Left ventricle myocardium superior (tissue), 1 donor: ENCODE measurements at regions not wholly inside any gene's neighbourhood (a gene's known extent, or its start where the extent isn't known, plus 50 kb on each side); places are given as distances from the start of the nearest gene placed in this dataset.

ENCODE experiments used
- ATAC-seq: fragments of 200-7000 bp; cut with Tn5 transposase; one replicate; pipeline ENCODE4 v1.9.1; 2020; ENCODE audit warnings: mild to moderate bottlenecking, moderate library complexity
- DNase-seq: peaks from one replicate; pipeline ENCODE4 v3.0.0-alpha.2; 2020
- intact Hi-C: fragments of 100-400 bp; cut with micrococcal nuclease; formaldehyde crosslinking; loops from one replicate; pipeline ENCODE4 v1.11.0; 2022
- donor health status: DM: no; HTN: yes; CAD: no; lungs with severe emphysema.

DNA sequence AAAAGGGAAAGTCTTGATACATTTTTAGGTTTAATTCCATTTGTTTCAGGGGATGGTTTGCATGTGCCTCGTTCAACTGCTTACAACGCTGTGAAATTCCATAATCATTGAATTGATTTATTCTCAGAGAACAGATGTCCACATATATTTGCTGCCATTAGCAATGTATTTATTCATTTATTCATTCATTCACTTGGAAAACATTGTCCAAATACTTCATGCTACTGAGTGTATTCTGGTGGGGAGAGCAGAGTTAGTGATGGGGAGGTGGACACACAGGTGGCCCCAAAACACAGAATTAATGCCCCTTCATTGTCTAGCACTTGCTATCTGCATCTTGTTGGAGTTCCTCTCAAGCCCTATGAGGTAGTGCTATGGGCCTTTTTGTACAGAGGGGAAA lies 141.2 kb upstream of the PARP11 start:
- DNase-seq = no peak
- ATAC-seq = no peak
- intact Hi-C loops = no loop called here

GRCh38 chr12:4012977-4013968 lies 140.1 kb upstream of the PARP11 start:
- DNase-seq (no peak), ATAC-seq (no peak)
- intact Hi-C loops = no loop called here

- intact Hi-C loops = no loop called here
- ATAC-seq (no peak), DNase-seq (no peak)
Observed at GRCh38 chr12:4012073-4012472, 138.9 kb upstream of the PARP11 start.

- intact Hi-C loops = no loop called here
- no peak for ATAC-seq
- no peak for DNase-seq
Observed at GRCh38 chr12:4011597-4011996, 138.4 kb upstream of the PARP11 start.

GRCh38 chr12:4009979-4010704 lies 136.9 kb upstream of the PARP11 start:
- DNase-seq (no peak), ATAC-seq (no peak)
- intact Hi-C loops = no loop called here

GRCh38 chr12:4006743-4007142 lies 133.5 kb upstream of the PARP11 start:
- intact Hi-C loops = no loop called here
- ATAC-seq = no peak
- DNase-seq = no peak

GRCh38 chr12:4005851-4006430 lies 132.7 kb upstream of the PARP11 start:
- intact Hi-C loops = no loop called here
- ATAC-seq = no peak

DNA sequence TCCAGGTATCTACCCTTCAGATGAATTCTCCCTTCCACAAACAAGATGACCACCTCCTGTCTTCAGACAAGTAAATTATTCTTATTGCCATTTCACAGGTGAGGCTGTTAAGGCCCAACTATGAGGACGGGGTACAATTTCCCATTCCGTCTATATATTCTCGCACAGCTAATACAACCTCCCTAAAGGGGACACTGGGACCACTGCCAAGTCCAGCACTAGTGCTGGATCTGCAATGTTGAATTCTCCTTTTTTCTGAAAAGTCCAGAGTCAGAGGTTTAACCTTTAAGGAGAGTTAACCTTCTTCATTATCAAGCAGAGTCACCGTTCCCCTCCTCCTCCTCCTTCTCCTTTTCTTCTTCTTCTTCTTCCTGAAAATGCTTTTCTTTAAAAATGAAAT lies 130.4 kb upstream of the PARP11 start:
- intact Hi-C loops = no loop called here

More at GRCh38 chr12:4005851-4006430, 132.7 kb upstream of the PARP11 start:
- no peak for DNase-seq

DNA sequence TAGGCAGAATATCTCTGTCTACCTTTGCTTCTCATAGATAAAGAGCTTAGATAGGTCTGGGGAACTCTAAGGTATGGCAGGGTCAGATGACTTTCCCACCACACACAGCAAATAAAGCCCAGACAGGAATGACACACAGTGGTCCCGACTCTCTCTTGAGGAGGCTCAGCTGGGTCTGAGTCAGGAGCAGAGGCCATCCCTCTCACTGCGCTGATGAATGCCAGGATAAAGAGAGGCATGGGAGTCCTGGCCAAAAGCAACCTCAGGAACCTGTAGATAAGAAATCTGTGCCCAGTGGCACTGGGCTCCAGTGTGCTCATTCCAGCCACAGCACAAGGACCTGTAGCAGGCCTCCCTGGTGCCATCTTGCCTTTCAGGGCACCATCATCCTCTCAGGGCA lies 129.4 kb upstream of the PARP11 start:
- intact Hi-C loops = no loop called here
- no peak for DNase-seq
- ATAC-seq = no peak

More for the DNA sequence above, 130.4 kb upstream of the PARP11 start:
- ATAC-seq (no peak), DNase-seq (no peak)

DNA sequence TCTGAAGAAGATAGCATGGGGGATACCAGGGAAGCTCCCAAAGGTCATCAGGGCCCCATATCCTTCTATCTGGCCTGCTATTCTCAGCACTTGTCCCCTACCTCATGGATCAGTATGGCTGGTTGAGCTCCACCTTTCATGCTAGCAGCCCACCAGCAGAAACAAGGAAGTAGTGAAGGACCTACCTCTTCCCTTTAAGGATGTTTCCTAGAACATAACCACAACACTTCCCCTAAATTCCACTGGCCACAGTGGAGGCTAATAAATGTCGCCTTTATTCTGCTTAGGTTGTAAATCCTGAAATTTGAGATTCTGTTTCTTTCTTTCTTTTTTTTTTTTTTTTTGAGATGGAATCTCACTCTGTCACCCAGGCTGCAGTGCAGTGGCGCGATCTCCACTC lies 128.6 kb upstream of the PARP11 start:
- no peak for DNase-seq
- no peak for ATAC-seq
- intact Hi-C loops = no loop called here

- intact Hi-C loops = no loop called here
- ATAC-seq (no peak), DNase-seq (no peak)
Observed at GRCh38 chr12:4001031-4001430, 127.8 kb upstream of the PARP11 start.

- DNase-seq (no peak), ATAC-seq (no peak)
- intact Hi-C loops = no loop called here
Observed at GRCh38 chr12:3999904-4000303, 126.7 kb upstream of the PARP11 start.

GRCh38 chr12:3998968-3999792 lies 126.0 kb upstream of the PARP11 start:
- no peak for DNase-seq
- intact Hi-C loops = no loop called here
- ATAC-seq = peak; percentile 37

GRCh38 chr12:3998397-3998796 lies 125.2 kb upstream of the PARP11 start:
- DNase-seq = no peak
- intact Hi-C loops = no loop called here
- ATAC-seq = no peak

DNA sequence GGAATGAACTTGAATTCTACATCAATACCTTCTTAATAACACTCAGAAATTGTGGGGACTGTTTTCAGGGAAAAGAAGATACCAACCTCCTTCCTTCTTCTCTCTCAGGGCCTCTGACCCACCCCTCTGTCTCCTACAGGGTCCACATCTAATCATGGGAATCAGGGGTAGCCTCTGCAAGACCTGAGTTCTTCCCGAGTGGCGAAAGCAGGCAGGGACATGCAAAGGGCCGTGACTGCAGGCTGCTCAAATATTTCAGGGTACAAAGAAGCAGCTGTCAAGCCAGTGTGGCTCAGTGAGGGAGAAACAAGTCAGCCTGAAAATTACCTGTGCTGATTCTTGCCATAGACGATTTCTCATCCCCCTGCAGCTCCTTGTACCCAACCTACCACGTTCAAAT lies 123.1 kb upstream of the PARP11 start:
- DNase-seq (no peak), ATAC-seq (no peak)
- intact Hi-C loops = no loop called here

DNA sequence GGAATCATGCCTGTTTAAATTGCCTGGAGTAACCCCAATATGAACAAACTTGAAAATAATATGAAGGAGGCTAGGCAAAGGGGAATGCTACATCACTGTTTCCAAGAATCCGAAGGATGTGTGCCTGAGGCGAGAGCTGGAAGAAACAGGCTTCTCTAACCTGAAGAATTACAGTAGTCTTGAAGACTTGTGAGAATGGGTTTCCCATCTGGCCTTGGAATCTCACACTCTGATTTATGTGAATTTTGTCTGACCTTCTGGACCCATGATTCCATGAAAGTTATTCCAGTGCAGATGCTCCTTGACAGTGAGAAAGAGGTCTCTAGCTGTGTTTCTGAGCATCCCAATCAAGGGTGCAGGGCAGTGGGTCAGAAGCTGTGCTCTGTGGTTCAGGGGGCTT lies 122.1 kb upstream of the PARP11 start:
- DNase-seq (no peak), ATAC-seq (no peak)
- intact Hi-C loops = no loop called here

DNA sequence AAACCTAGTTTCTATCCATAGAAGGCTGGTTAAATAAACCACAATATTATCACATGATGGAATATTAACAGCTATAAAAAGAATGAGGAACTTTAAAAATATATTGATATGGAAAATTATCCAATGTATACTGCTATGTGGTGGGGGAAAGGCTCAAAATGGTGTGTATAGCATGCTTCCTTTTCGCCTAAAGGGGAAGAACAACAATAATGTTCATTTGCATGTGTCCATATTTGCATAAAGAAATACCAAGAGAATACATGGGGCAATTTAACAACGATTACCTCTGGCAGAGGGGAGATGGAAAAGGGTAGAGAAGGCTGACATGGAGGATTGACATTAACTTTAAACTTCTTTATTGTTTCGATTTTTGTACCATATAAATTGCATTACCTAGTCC lies 121.3 kb upstream of the PARP11 start:
- DNase-seq = no peak
- ATAC-seq = no peak
- intact Hi-C loops = no loop called here

DNA sequence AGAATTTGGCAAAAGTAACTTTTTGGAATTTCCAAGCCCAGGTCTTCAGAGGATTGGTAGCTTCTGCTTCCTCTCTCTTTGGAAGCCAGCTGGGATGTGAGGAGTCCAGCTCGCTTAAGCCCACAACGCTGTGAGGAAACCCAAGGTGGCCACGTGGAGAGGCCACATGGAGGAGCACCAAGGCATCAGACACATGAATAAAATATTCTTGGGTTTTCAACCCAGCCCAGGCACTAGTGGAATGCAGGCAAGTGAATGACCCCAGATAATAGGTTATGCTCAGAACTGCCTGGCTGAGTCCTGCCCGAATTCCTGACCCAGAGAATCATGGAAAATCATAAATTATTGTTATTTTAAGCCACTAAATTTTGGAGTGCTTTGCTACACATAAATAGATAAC lies 119.7 kb upstream of the PARP11 start:
- intact Hi-C loops = no loop called here
- ATAC-seq = no peak
- no peak for DNase-seq

- ATAC-seq (no peak), DNase-seq (no peak)
- intact Hi-C loops = no loop called here
Observed at GRCh38 chr12:3991798-3992580, 118.8 kb upstream of the PARP11 start.
